ENCODE measurements at regions not wholly inside any gene's neighbourhood (a gene's known extent, or its start where the extent isn't known, plus 50 kb on each side); places are given as distances from the start of the nearest gene placed in this dataset.

DNA sequence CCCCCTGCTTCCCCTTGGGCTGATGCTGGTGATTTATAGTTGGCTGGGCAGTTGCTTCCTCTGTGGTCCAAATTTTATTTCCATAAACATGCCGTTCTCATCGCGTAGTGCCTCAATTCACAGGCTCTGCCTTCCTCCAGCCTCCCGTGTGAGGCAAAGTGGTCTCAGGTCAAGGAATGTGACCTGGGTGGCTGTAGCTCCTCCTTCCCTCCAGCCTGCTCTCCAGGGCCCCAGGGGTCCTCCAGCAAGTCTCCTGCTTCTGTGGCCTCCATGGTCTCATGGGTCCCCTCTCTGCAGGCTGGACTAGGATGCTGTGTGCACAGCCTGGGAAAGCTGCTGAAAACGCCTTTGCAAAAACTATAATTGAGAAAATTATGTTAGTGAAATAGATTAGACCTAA is 694.1 kb downstream of the BRD1 start:
- no peak for DNase-seq (ENCODE audit: low read depth, low spot score)
- in situ Hi-C loops (cut with HindIII; ENCODE audit: low pct_unique_long_range_greater_than_20kb, low sequenced_read_pairs) = no loop called here

- in situ Hi-C loops (cut with HindIII; ENCODE audit: low pct_unique_long_range_greater_than_20kb, low sequenced_read_pairs) = no loop called here
- DNase-seq (ENCODE audit: low read depth, low spot score) = no peak
These were observed 695.7 kb downstream of the BRD1 start for GRCh38 chr22:49132009-49132408.

GRCh38 chr22:49129736-49130135 is 697.9 kb downstream of the BRD1 start:
- no peak for DNase-seq (ENCODE audit: low read depth, low spot score)
- in situ Hi-C loops (cut with HindIII; ENCODE audit: low pct_unique_long_range_greater_than_20kb, low sequenced_read_pairs) = no loop called here

GRCh38 chr22:49128874-49129273 is 698.8 kb downstream of the BRD1 start:
- no peak for DNase-seq (ENCODE audit: low read depth, low spot score)
- in situ Hi-C loops (cut with HindIII; ENCODE audit: low pct_unique_long_range_greater_than_20kb, low sequenced_read_pairs) = no loop called here

- in situ Hi-C loops (cut with HindIII; ENCODE audit: low pct_unique_long_range_greater_than_20kb, low sequenced_read_pairs) = no loop called here
- no peak for DNase-seq (ENCODE audit: low read depth, low spot score)
These were observed 703.1 kb downstream of the BRD1 start for GRCh38 chr22:49124608-49125007.

DNA sequence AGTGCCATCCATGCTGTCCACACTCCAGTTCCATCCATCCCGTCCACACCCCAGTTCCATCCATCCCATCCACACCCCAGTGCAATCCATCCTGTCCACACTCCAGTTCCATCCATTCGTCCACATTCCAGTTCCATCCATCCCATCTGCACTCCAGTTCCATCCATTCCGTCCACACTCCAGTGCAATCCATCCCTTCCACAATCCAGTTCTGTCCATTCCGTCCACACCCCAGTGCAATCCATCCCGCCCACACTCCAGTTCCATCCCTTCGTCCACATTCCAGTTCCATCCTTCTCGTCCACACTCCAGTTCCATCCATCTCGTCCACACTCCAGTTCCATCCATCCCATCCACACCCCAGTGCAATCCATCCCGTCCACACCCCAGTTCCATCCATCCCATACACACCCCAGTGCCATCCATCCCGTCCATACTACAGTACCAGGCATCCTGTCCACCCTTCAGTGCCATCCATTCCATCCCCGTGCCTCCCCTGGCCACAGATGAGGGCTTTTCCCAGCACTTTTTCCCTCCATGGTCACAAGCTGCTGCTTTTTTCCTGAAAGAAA is 704.0 kb downstream of the BRD1 start:
- no peak for DNase-seq (ENCODE audit: low read depth, low spot score)
- in situ Hi-C loops (cut with HindIII; ENCODE audit: low pct_unique_long_range_greater_than_20kb, low sequenced_read_pairs) = no loop called here

GRCh38 chr22:49119551-49119952 is 708.1 kb downstream of the BRD1 start:
- in situ Hi-C loops (cut with HindIII; ENCODE audit: low pct_unique_long_range_greater_than_20kb, low sequenced_read_pairs) = no loop called here
- no peak for DNase-seq (ENCODE audit: low read depth, low spot score)

DNA sequence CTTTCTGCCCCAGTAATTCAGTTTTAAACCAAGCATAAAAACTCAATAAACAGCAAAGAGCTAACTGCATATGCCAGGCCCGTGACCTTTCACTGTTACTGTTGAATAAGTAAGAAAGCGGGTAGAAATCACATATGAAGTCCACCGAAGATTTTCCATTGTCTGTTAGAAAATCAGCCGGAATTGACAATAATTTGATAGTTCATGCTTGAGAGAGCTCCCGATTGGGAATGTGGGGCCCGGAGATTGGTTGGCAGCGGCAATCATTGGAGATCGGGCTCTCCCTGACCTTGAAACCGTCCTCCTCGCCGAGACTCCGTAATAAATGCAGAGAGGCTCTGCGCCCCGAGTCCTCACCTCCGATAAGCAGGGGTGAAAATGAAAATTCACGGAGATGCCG is 709.6 kb downstream of the BRD1 start:
- no peak for DNase-seq (ENCODE audit: low read depth, low spot score)
- in situ Hi-C loops (cut with HindIII; ENCODE audit: low pct_unique_long_range_greater_than_20kb, low sequenced_read_pairs) = no loop called here

DNA sequence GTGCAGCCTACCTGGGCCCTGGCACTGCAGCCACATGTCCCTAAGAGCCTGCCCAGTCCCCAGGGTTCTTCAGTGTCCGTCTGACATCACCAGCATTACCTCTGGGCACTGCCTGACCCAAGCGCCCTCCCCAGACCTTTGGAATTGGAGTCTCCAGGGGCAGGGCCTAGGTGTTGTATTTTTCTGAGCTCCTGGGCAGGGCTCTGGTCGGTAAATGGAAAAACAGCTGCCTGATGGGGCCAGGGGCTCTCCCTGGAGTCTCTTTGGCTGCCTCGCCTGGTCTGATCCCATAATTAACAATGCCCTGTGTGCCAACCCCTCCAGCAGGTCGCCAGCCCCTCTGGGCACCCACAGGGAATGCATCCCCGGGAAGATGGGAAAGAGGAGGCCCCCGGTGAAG is 710.2 kb downstream of the BRD1 start:
- in situ Hi-C loops (cut with HindIII; ENCODE audit: low pct_unique_long_range_greater_than_20kb, low sequenced_read_pairs) = no loop called here
- no peak for DNase-seq (ENCODE audit: low read depth, low spot score)

DNA sequence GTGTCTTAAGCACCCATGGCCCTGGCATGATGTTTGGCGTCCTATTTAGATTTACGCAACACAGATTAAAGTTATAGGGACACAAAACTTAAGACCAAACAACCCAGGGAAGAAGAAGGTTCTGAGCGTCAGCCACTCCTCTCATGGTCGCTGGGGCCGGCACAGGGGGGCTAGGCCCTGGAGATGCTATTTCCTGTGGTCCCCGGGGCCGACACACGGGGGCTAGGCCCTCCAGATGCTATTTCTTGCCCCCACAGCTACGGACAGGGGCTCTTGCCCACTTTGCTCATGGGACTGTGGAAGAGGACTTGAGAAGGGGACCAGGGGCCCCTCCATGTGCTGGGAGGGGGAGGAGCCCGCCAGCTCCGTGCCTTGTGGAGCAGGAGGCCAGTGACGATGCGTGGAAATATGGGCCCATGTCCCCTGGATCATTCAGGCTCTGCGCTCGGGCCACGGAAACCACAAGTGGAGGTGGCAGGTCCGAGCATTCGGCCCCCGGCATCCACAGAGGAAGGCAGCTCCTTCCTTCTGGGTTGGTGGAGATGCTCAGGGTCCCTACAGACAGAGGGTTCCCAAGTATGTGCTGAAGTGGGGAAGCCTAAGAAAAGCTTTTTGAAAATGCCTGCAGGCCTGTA is 711.1 kb downstream of the BRD1 start:
- in situ Hi-C loops (cut with HindIII; ENCODE audit: low pct_unique_long_range_greater_than_20kb, low sequenced_read_pairs) = no loop called here
- DNase-seq (ENCODE audit: low read depth, low spot score) = no peak

DNA sequence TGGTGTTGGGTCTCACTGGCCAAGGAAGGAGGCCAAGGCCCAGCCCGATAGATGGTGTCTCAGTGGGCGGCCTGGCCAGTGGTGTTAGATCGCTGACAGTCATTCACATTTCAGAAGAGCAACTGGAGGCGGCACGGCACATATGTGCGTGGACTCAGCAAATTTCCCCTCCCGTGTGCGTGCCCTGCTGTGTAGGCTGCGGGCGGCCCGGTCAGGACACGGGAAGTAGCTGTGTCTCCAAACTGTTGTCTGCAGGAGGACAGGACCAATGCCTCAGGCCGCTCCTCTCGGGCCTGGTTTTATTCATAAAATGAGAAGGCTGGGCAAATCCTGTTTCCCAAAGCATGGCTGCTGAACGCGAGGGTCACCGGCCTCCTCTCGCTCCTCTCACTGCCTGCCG is 711.7 kb downstream of the BRD1 start:
- in situ Hi-C loops (cut with HindIII; ENCODE audit: low pct_unique_long_range_greater_than_20kb, low sequenced_read_pairs) = no loop called here
- DNase-seq (ENCODE audit: low read depth, low spot score) = no peak

DNA sequence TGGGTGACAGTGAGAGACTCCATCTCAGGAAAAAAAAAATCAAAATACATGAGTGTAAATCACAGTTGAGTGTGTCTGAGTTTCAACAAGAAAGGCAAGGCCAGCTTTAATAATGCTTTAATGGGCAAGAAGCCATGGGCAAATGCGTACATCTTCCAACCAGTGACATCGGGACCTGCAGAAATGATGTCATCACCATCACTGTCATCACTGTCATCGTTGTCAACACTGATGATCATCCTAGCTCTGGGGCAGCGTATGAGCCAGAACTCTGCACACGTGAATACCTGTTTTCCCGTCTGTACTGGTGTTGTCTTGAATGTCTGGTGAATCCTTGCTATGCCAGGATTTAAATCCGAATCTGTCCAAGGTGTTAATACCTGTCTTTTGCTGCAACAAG is 712.5 kb downstream of the BRD1 start:
- in situ Hi-C loops (cut with HindIII; ENCODE audit: low pct_unique_long_range_greater_than_20kb, low sequenced_read_pairs) = no loop called here
- DNase-seq (ENCODE audit: low read depth, low spot score) = no peak

DNA sequence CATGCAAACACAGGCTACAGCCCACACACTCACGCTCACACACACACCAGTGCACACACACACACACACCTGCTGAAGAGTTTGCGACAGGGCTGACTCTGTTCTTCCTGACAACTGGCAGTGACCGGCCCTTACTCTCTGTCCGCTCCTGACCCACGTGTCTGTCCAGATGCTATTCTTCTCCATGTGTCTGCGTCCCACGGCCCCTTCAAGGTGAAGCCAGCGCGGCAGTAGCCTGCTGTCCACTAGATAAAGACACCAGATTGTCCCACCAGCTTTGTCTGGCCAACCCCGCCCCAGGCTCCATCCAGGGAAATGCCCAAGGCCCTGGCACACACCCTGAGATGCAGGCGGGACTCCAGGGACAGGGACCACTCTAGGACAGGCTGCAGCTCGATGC is 713.9 kb downstream of the BRD1 start:
- no peak for DNase-seq (ENCODE audit: low read depth, low spot score)
- in situ Hi-C loops (cut with HindIII; ENCODE audit: low pct_unique_long_range_greater_than_20kb, low sequenced_read_pairs) = no loop called here

DNA sequence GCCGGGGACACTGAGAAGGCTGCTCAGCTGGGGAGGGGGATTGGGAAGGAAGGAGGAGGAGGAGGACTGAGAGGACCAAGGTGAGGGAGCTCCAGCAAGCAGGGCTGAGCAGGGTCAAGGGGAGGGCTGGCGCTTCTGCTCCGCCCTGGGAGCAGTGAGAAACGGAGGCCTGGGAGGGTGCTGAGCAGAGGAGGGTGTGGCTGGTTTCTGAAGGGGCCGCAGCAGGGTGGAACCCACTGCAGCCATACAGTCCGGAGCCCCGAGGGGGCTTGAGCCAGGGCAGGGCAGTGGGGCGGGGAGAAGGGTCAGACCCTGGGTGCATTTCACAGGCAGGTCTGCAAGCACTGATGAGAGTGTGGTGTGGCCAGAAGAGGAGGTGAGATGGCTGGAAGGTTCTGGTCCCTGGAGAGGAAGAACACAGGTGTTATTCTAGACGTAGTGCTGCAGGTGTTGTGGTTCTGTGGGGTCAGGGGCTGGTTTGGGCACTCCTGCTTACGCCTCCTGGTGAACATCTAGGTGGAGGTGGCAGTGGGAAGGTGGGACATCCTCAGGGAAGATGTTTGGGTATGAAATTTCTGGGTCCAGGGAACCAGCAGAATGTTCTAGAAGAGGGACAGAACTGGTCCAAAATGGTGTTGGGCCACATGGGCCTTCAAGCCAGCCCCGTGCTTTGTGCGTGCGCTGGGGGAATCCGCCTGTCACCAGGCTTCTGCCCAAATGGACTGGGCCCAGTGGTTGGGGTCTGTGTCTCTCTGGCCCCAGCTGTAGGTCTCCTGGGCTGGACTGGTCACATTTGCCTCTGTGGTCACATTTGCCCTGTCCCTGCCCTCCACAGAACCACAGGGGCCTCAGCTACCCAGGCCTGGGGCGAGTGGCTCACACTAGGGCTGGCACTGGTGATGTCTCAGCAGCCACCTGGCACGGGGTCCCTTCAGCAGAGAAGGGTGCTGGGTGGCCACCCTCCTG is 714.7 kb downstream of the BRD1 start:
- in situ Hi-C loops (cut with HindIII; ENCODE audit: low pct_unique_long_range_greater_than_20kb, low sequenced_read_pairs) = no loop called here
- DNase-seq (ENCODE audit: low read depth, low spot score) = no peak

DNA sequence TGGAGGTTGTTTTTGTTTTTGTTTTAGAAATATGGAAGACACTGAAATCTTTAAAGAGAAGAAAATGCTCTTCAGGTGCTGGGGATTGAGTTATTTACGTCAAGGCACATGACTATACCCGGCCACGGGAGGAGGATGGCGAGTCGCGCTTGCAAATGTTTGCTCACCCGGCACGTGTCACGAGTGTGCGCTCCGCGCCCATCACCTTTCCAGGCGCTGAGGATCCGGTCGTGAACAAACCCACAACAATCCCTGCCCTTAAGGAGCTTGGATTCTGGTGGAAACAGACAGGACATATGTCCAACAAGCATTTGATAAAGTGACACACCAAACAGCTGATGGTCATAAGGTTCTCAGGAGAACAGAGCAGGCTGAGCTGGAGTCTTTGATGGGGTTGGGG is 715.5 kb downstream of the BRD1 start:
- in situ Hi-C loops (cut with HindIII; ENCODE audit: low pct_unique_long_range_greater_than_20kb, low sequenced_read_pairs) = no loop called here
- DNase-seq (ENCODE audit: low read depth, low spot score) = no peak

GRCh38 chr22:49111085-49111484 is 716.6 kb downstream of the BRD1 start:
- DNase-seq (ENCODE audit: low read depth, low spot score) = no peak
- in situ Hi-C loops (cut with HindIII; ENCODE audit: low pct_unique_long_range_greater_than_20kb, low sequenced_read_pairs) = no loop called here

- DNase-seq (ENCODE audit: low read depth, low spot score) = no peak
- in situ Hi-C loops (cut with HindIII; ENCODE audit: low pct_unique_long_range_greater_than_20kb, low sequenced_read_pairs) = no loop called here
These were observed 718.9 kb downstream of the BRD1 start for GRCh38 chr22:49108636-49109315.

GRCh38 chr22:49107961-49108530 is 719.6 kb downstream of the BRD1 start:
- in situ Hi-C loops (cut with HindIII; ENCODE audit: low pct_unique_long_range_greater_than_20kb, low sequenced_read_pairs) = no loop called here

More at GRCh38 chr22:49107961-49108530, 719.6 kb downstream of the BRD1 start:
- DNase-seq (ENCODE audit: low read depth, low spot score) = no peak

All from SK-MEL-5 (cell line).